H1 (cell line): ENCODE measurements at regions not wholly inside any gene's neighbourhood (a gene's known extent, or its start where the extent isn't known, plus 50 kb on each side); places are given as distances from the start of the nearest gene placed in this dataset.

Experiments used
- CTCF ChIA-PET: fragments of 300-600 bp; sonication (Branson Sonifier 250); formaldehyde crosslinking; loops from one replicate; lab custom pipeline; 2021; ENCODE audit not compliant: partially characterized antibody; lab: Charles Lee
- POLR2A ChIA-PET: fragments of 300-600 bp; sonication (Branson Sonifier 250); formaldehyde crosslinking; loops from one replicate; lab custom pipeline; 2021; ENCODE audit warnings: inconsistent platforms; ENCODE audit not compliant: partially characterized antibody; lab: Charles Lee
- DNase-seq, 2 experiments: peaks; one replicate each; pipeline versions ENCODE4 v3.0.0 to v3.0.0-alpha.2; 2010 to 2022; ENCODE audit warnings: low spot score in 2 of 2, low read depth in 1 of 2, mixed read lengths in 1 of 2
- FAIRE-seq: peaks from 2 replicates; lab custom pipeline; 2011; peaks lifted over from hg19 to GRCh38; lab: Jason Lieb, UNC
- H2AFZ ChIP-seq: 2 replicates; pipeline ENCODE4 v1.8.1; 2012; ENCODE audit warnings: low read length, inconsistent platforms
- H2AK5ac ChIP-seq: 2 replicates; pipeline ENCODE4 v1.6.1; 2013; ENCODE audit warnings: low read depth, low read length
- H2BK120ac ChIP-seq: replicated peaks from 2 replicates; pipeline ENCODE3; 2013; ENCODE audit warnings: low read depth, low read length, inconsistent platforms
- H2BK12ac ChIP-seq: 2 replicates; pipeline ENCODE4 v1.6.1; 2013; ENCODE audit warnings: low read depth, low read length
- H2BK15ac ChIP-seq: 2 replicates; pipeline ENCODE4 v1.6.1; 2013; ENCODE audit warnings: low read length
- H2BK20ac ChIP-seq: 2 replicates; pipeline ENCODE4 v1.6.1; 2013; ENCODE audit warnings: low read length
- H2BK5ac ChIP-seq: 2 replicates; pipeline ENCODE4 v1.6.1; 2013; ENCODE audit warnings: low read depth, low read length
- H3K14ac ChIP-seq: 2 replicates; pipeline ENCODE4 v1.6.1; 2013; ENCODE audit warnings: inconsistent platforms; ENCODE audit not compliant: insufficient read length
- H3K18ac ChIP-seq: 2 replicates; pipeline ENCODE4 v1.6.1; 2013; ENCODE audit warnings: low read length; ENCODE audit errors: extremely low read depth
- H3K23ac ChIP-seq: 2 replicates; pipeline ENCODE4 v1.6.1; 2013; ENCODE audit warnings: inconsistent platforms; ENCODE audit not compliant: insufficient read length
- H3K23me2 ChIP-seq: 2 replicates; pipeline ENCODE4 v1.6.1; 2013; ENCODE audit warnings: low read depth, low read length
- H3K27ac ChIP-seq: 2 replicates; pipeline ENCODE4 v1.6.1; 2011; ENCODE audit warnings: low read depth, low read length, inconsistent platforms
- H3K27me3 ChIP-seq, 4 experiments: replicated peaks in 1 of 4; 1 replicate in 1 of 4; 2 replicates in 3 of 4; pipeline versions ENCODE4 v1.6.1 to v1.8.1; 2011 to 2013; ENCODE audit warnings: low read length in 3 of 4, mild to moderate bottlenecking in 3 of 4, inconsistent platforms in 2 of 4, mixed read lengths in 2 of 4, moderate library complexity in 1 of 4; ENCODE audit not compliant: control insufficient read depth in 3 of 4, insufficient read depth in 3 of 4; ENCODE audit errors: extremely low read depth in 1 of 4
- H3K36me3 ChIP-seq, 4 experiments: 2 replicates each; pipeline versions ENCODE4 v1.6.1 to v1.8.1; 2011 to 2013; ENCODE audit warnings: mild to moderate bottlenecking in 4 of 4, low read length in 3 of 4, moderate library complexity in 2 of 4, control low read depth in 1 of 4, inconsistent platforms in 1 of 4; ENCODE audit not compliant: insufficient read depth in 4 of 4, control insufficient read depth in 2 of 4
- H3K4ac ChIP-seq: replicated peaks from 2 replicates; pipeline ENCODE3; 2013; ENCODE audit warnings: low read length, low read depth, mixed read lengths, inconsistent platforms; ENCODE audit not compliant: insufficient read length
- H3K4me1 ChIP-seq, 4 experiments: replicated peaks in 1 of 4; 1 replicate in 1 of 4; 2 replicates in 3 of 4; pipeline versions ENCODE4 v1.6.1 to v1.8.1; 2011 to 2013; ENCODE audit warnings: low read length in 3 of 4, inconsistent platforms in 2 of 4, mixed read lengths in 1 of 4; ENCODE audit not compliant: insufficient read depth in 4 of 4, control insufficient read depth in 3 of 4
- H3K4me2 ChIP-seq, 2 experiments: 2 replicates each; pipeline versions ENCODE4 v1.6.1 to v1.8.1; 2011 to 2013; ENCODE audit warnings: low read depth in 2 of 2, low read length in 2 of 2, control low read depth in 1 of 2, inconsistent platforms in 1 of 2, mild to moderate bottlenecking in 1 of 2; ENCODE audit not compliant: insufficient read depth in 1 of 2
- H3K4me3 ChIP-seq, 4 experiments: fragments of 200-600, 300-600 bp in 1 of 4; sonication (generic), shearing (Covaris generic), sonication (Bioruptor Twin) in 1 of 4; 2 replicates each; pipeline versions ENCODE4 v1.5.1 to v1.8.1; 2011 to 2016; ENCODE audit warnings: low read length in 4 of 4, low read depth in 3 of 4, control low read depth in 2 of 4, inconsistent platforms in 2 of 4, mild to moderate bottlenecking in 2 of 4, mixed read lengths in 1 of 4, moderate library complexity in 1 of 4; ENCODE audit not compliant: insufficient read depth in 2 of 4; ENCODE audit errors: extremely low read depth in 1 of 4
- H3K56ac ChIP-seq: replicated peaks from 2 replicates; pipeline ENCODE3; 2013; ENCODE audit warnings: low read depth, mild to moderate bottlenecking, mixed read lengths, low read length, inconsistent platforms; ENCODE audit not compliant: insufficient read length
- H3K79me1 ChIP-seq: 2 replicates; pipeline ENCODE4 v1.6.1; 2013; ENCODE audit warnings: low read depth, low read length, control low read depth
- H3K79me2 ChIP-seq, 2 experiments: 2 replicates each; pipeline versions ENCODE4 v1.6.1 to v1.8.1; 2012 to 2013; ENCODE audit warnings: low read length in 2 of 2, mild to moderate bottlenecking in 2 of 2, inconsistent platforms in 1 of 2; ENCODE audit not compliant: insufficient read depth in 2 of 2, control insufficient read depth in 1 of 2
- H3K9ac ChIP-seq, 4 experiments: replicated peaks in 1 of 4; 1 replicate in 1 of 4; 2 replicates in 3 of 4; pipeline versions ENCODE4 v1.6.1 to v1.8.1; 2011 to 2013; ENCODE audit warnings: low read depth in 3 of 4, low read length in 3 of 4, control low read depth in 2 of 4, mild to moderate bottlenecking in 2 of 4, moderate library complexity in 2 of 4, inconsistent platforms in 1 of 4; ENCODE audit errors: extremely low read depth in 1 of 4
- H3K9me3 ChIP-seq, 2 experiments: 2 replicates each; pipeline versions ENCODE4 v1.6.1 to v1.8.1; 2012 to 2013; ENCODE audit warnings: mild to moderate bottlenecking in 2 of 2, moderate library complexity in 2 of 2, control low read depth in 1 of 2, inconsistent platforms in 1 of 2, low read depth in 1 of 2, low read length in 1 of 2, mixed read lengths in 1 of 2; ENCODE audit not compliant: insufficient read depth in 2 of 2
- H4K20me1 ChIP-seq, 2 experiments: replicated peaks in 1 of 2; 2 replicates each; pipeline versions ENCODE3 to v1.8.1; 2011 to 2013; ENCODE audit warnings: inconsistent platforms in 2 of 2, low read length in 2 of 2, mild to moderate bottlenecking in 1 of 2; ENCODE audit not compliant: insufficient read depth in 2 of 2, control insufficient read depth in 1 of 2
- H4K5ac ChIP-seq: 2 replicates; pipeline ENCODE4 v1.6.1; 2013; ENCODE audit warnings: low read length, low read depth, mixed read lengths, inconsistent platforms; ENCODE audit not compliant: insufficient read length
- H4K8ac ChIP-seq: 2 replicates; pipeline ENCODE4 v1.8.0; 2013; ENCODE audit warnings: mild to moderate bottlenecking, moderate library complexity, low read length, inconsistent platforms; ENCODE audit not compliant: insufficient read depth; ENCODE audit errors: extremely low read depth
- H4K91ac ChIP-seq: replicated peaks from 2 replicates; pipeline ENCODE3; 2013; ENCODE audit warnings: low read length, mixed read lengths, inconsistent platforms; ENCODE audit not compliant: insufficient read length
- E2F6 ChIP-seq: IDR thresholded peaks from 2 replicates; pipeline ENCODE4 v1.6.1; 2012; ENCODE audit warnings: inconsistent platforms
- POU5F1 ChIP-seq: IDR thresholded peaks from 2 replicates; pipeline ENCODE4 v1.6.1; 2011; ENCODE audit warnings: low read depth, mild to moderate bottlenecking, low read length, moderate library complexity
- WGBS, 2 experiments: shearing (Covaris generic) in 1 of 2; methylation state at CpG; one replicate each; pipeline versions ENCODE4 v1.1.6 to v1.1.7; 2013 to 2015; ENCODE audit warnings: low lambda C conversion rate in 2 of 2, mixed read lengths in 2 of 2, inconsistent platforms in 1 of 2, low coverage in 1 of 2, missing lambda C conversion rate in 1 of 2; ENCODE audit not compliant: insufficient replicate concordance in 2 of 2, insufficient coverage in 1 of 2, insufficient read length in 1 of 2; ENCODE audit errors: extremely low coverage in 1 of 2, missing lambda C conversion rate in 1 of 2; 5-methylcytosine and 5-hydroxymethylcytosine counted together

- no peak overlapping the region for H3K14ac ChIP-seq
- no peaks in the 10 kb centered on the region for H3K36me3 ChIP-seq
- H4K20me1 ChIP-seq = no peaks in the 10 kb centered on the region
- no peaks in the 10 kb centered on the region for H3K4me1 ChIP-seq
- H4K8ac ChIP-seq = no peak overlapping the region
- H2BK5ac ChIP-seq = no peak overlapping the region
- H4K5ac ChIP-seq = no peak overlapping the region
- H3K9ac ChIP-seq = no peak overlapping the region
- CTCF ChIA-PET = no interaction called here
- DNase-seq = no peak
- H3K79me2 ChIP-seq = no peaks in the 10 kb centered on the region
- no peak overlapping the region for H2BK12ac ChIP-seq
- POLR2A ChIA-PET = no interaction called here
- H2BK20ac ChIP-seq = no peak overlapping the region
- no peak overlapping the region for H3K18ac ChIP-seq
- H2BK120ac ChIP-seq = no peak overlapping the region
- no peak overlapping the region for H3K27ac ChIP-seq
- no peak overlapping the region for H3K23ac ChIP-seq
- H2AK5ac ChIP-seq = no peak overlapping the region
- H3K79me1 ChIP-seq = no peaks in the 10 kb centered on the region
- H3K27me3 ChIP-seq = no peaks in the 10 kb centered on the region
- no peak overlapping the region for H4K91ac ChIP-seq
- WGBS, 2 experiments = 100% methylated on average over 1 of the region's 1 CpG; no CpG with 5 or more reads in 1 of the 2 experiments
- H3K56ac ChIP-seq = no peak overlapping the region
- H2AFZ ChIP-seq = no peak overlapping the region
- no peak overlapping the region for H3K4ac ChIP-seq
- no peak overlapping the region for H3K4me3 ChIP-seq
- H3K23me2 ChIP-seq = no peaks in the 10 kb centered on the region
- H3K9me3 ChIP-seq = no peaks in the 10 kb centered on the region
- no peak for TF ChIP-seq POU5F1
- TF ChIP-seq E2F6 = no peak
- no peak overlapping the region for H3K4me2 ChIP-seq
- FAIRE-seq = no peak
- no peak overlapping the region for H2BK15ac ChIP-seq
Measured at GRCh38 chr3:19595884-19596283, 338.1 kb downstream of the EFHB start.
